ENCODE measurements at regions not wholly inside any gene's neighbourhood (a gene's known extent, or its start where the extent isn't known, plus 50 kb on each side); places are given as distances from the start of the nearest gene placed in this dataset.

DNA sequence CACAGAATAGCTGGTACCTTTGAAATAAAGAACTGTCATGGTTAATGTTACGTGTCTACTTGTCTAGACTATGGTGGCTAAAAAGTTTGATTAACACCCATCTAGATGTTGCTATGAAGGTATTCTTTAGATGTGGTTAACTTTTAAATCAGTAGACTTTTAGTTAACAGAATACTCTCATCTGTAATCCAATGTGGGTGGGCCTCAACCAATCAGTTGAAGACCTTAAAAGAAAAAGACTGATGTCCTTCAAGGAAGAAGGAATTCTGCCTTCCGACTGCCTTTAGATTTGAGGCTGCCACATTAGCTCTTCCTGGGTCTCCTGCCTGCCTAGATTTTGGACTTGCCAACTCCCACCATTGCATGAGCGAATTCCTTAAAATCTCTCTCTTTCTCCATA lies 113.0 kb upstream of the CACUL1 start:
- no CpG with 5 or more reads among the region's 3 CpGs for WGBS, 2 donors (ENCODE audit: extremely low coverage in 2 of 2, insufficient read length in 2 of 2, insufficient replicate concordance in 1 of 2)
- no peaks in the 10 kb centered on the region for H3K9me3 ChIP-seq (replicated peaks in 1 of 2; ENCODE audit: control insufficient read depth in 2 of 2, insufficient read depth in 1 of 2, low read depth in 1 of 2, low read length in 2 of 2)

DNA sequence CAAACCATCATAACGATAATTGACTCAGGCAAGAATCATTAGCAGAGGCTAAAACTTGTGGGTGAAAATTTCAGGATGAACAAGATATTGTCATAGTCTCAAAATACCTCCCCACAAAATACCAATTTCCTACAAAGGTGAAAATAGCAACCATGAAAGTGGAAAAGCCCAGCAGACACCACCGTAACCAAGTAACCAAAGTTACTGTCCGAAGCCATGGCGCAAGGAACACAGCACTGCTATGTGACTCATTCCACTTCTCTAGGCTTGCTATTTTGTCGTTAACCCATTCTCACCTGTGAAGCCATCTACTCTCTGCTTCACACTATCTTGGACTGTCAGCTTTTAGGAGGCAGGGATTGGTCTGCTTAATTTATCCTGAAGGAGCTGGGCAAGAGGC lies 113.8 kb upstream of the CACUL1 start:
- no peak overlapping the region for H4K8ac ChIP-seq (ENCODE audit: low read depth, low read length)
- H2BK5ac ChIP-seq (ENCODE audit: low read length): no peak overlapping the region
- no peaks in the 10 kb centered on the region for H3K36me3 ChIP-seq (replicated peaks in 1 of 2; ENCODE audit: control insufficient read depth in 2 of 2, insufficient read depth in 2 of 2, low read length in 2 of 2)
- peaks cover 0 to 5% (median 0%) of the 10 kb centered on the region in 3 experiments for H3K27me3 ChIP-seq (ENCODE audit: control insufficient read depth in 3 of 3, insufficient read depth in 3 of 3, low read depth in 1 of 3, low read length in 3 of 3)
- no peak overlapping the region for H3K4me3 ChIP-seq (ENCODE audit: low read length in 2 of 2)
- no peak overlapping the region for H3K27ac ChIP-seq (replicated peaks; ENCODE audit: low read length)
- H3K4me1 ChIP-seq (ENCODE audit: control insufficient read depth in 2 of 2, insufficient read depth in 1 of 2, low read depth in 1 of 2, low read length in 2 of 2): peaks cover 0 to 6% of the 10 kb centered on the region in 2 donors
- DNase-seq (ENCODE audit: low spot score): no peak
- H2BK15ac ChIP-seq (ENCODE audit: low read length): no peak overlapping the region
- H3K14ac ChIP-seq (ENCODE audit: low read length): no peak overlapping the region
- WGBS, 2 donors (ENCODE audit: extremely low coverage in 2 of 2, insufficient read length in 2 of 2, insufficient replicate concordance in 1 of 2): no CpG with 5 or more reads among the region's 5 CpGs
- no peak overlapping the region for H4K91ac ChIP-seq (ENCODE audit: low read depth, low read length, poor library complexity)
- H3K9me3 ChIP-seq (replicated peaks in 1 of 2; ENCODE audit: control insufficient read depth in 2 of 2, insufficient read depth in 1 of 2, low read depth in 1 of 2, low read length in 2 of 2): no peaks in the 10 kb centered on the region
- no peak overlapping the region for H3K18ac ChIP-seq (ENCODE audit: low read length)
- H2AFZ ChIP-seq (ENCODE audit: low read length): no peak overlapping the region
- H2BK120ac ChIP-seq (ENCODE audit: low read depth, low read length): no peak overlapping the region
- no peaks in the 10 kb centered on the region for H3K79me1 ChIP-seq (ENCODE audit: low read depth, low read length)
- no peak overlapping the region for H2AK5ac ChIP-seq (ENCODE audit: low read depth, low read length)
- no peak overlapping the region for H3K4ac ChIP-seq (ENCODE audit: low read length)
- no peak overlapping the region for H2BK12ac ChIP-seq (ENCODE audit: low read length)
- H3K9ac ChIP-seq (ENCODE audit: low read depth, low read length, poor library complexity): no peak overlapping the region
- no peak overlapping the region for H3K4me2 ChIP-seq (ENCODE audit: insufficient read depth, low read length, poor library complexity, severe bottlenecking)
- H3K23ac ChIP-seq (ENCODE audit: low read depth, low read length, poor library complexity): no peak overlapping the region

More for the DNA sequence above, 113.0 kb upstream of the CACUL1 start:
- H3K4me2 ChIP-seq (ENCODE audit: insufficient read depth, low read length, poor library complexity, severe bottlenecking): no peak overlapping the region
- H3K36me3 ChIP-seq (replicated peaks in 1 of 2; ENCODE audit: control insufficient read depth in 2 of 2, insufficient read depth in 2 of 2, low read length in 2 of 2): no peaks in the 10 kb centered on the region
- H4K91ac ChIP-seq (ENCODE audit: low read depth, low read length, poor library complexity): no peak overlapping the region
- DNase-seq (ENCODE audit: low spot score): no peak
- H3K9ac ChIP-seq (ENCODE audit: low read depth, low read length, poor library complexity): no peak overlapping the region
- H3K23ac ChIP-seq (ENCODE audit: low read depth, low read length, poor library complexity): no peak overlapping the region
- H3K4me1 ChIP-seq (ENCODE audit: control insufficient read depth in 2 of 2, insufficient read depth in 1 of 2, low read depth in 1 of 2, low read length in 2 of 2): peaks cover 0 to 6% of the 10 kb centered on the region in 2 donors
- H3K14ac ChIP-seq (ENCODE audit: low read length): no peak overlapping the region
- H3K4ac ChIP-seq (ENCODE audit: low read length): no peak overlapping the region
- no peak overlapping the region for H2AK5ac ChIP-seq (ENCODE audit: low read depth, low read length)
- no peak overlapping the region for H2BK15ac ChIP-seq (ENCODE audit: low read length)
- no peak overlapping the region for H2BK5ac ChIP-seq (ENCODE audit: low read length)
- no peak overlapping the region for H4K8ac ChIP-seq (ENCODE audit: low read depth, low read length)
- H3K79me1 ChIP-seq (ENCODE audit: low read depth, low read length): no peaks in the 10 kb centered on the region
- H2BK12ac ChIP-seq (ENCODE audit: low read length): no peak overlapping the region
- H3K4me3 ChIP-seq (ENCODE audit: low read length in 2 of 2): no peak overlapping the region
- H3K18ac ChIP-seq (ENCODE audit: low read length): no peak overlapping the region
- no peak overlapping the region for H3K27ac ChIP-seq (replicated peaks; ENCODE audit: low read length)
- H2AFZ ChIP-seq (ENCODE audit: low read length): no peak overlapping the region
- no peak overlapping the region for H2BK120ac ChIP-seq (ENCODE audit: low read depth, low read length)
- H3K27me3 ChIP-seq (ENCODE audit: control insufficient read depth in 3 of 3, insufficient read depth in 3 of 3, low read depth in 1 of 3, low read length in 3 of 3): peaks cover 0 to 3% (median 0%) of the 10 kb centered on the region in 3 experiments

DNA sequence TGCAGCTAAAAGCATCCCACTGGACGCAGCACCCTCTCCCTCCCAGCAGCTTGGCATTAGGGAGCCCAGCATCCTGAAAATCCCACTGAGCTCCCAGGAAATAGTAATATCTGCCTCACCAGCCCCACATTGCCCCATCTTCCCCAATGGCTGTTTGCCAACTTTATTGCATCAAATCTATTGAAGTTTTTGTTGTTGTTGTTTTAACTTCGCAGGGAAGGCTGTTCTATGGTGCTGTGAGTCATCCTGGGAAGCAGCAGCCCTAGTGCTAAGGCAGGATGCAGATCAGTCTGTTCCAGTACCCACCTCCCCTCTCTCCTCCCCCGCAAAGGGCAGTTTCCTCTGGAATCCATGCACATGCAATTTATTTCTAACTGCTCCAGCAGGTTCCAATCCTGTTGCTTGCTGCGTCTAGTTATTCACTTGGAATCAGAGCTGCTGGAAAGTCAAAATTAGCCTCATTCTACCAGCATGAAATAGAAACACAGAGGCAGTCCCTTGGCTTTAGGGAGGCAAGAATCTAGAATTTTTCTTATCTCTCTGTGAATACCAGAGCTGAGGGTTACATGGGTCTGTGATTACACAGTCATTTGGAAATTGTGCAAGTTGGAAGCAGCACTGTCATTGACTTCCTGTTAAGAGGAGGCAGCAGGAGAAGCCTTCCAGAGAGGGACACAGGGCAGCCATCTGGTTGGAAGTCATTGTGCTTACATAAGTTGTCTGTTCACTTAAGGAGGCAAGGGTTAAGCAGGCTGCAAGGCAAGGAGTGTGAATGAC lies 115.9 kb upstream of the CACUL1 start:
- peaks cover 0 to 5% (median 0%) of the 10 kb centered on the region in 3 experiments for H3K27me3 ChIP-seq (ENCODE audit: control insufficient read depth in 3 of 3, insufficient read depth in 3 of 3, low read depth in 1 of 3, low read length in 3 of 3)
- no peak overlapping the region for H3K27ac ChIP-seq (replicated peaks; ENCODE audit: low read length)
- no CpG with 5 or more reads among the region's 4 CpGs for WGBS, 2 donors (ENCODE audit: extremely low coverage in 2 of 2, insufficient read length in 2 of 2, insufficient replicate concordance in 1 of 2)
- no peak overlapping the region for H2AFZ ChIP-seq (ENCODE audit: low read length)
- H3K4ac ChIP-seq (ENCODE audit: low read length): no peak overlapping the region
- H2AK5ac ChIP-seq (ENCODE audit: low read depth, low read length): no peak overlapping the region
- no peak overlapping the region for H2BK120ac ChIP-seq (ENCODE audit: low read depth, low read length)
- H2BK5ac ChIP-seq (ENCODE audit: low read length): no peak overlapping the region
- no peak overlapping the region for H2BK12ac ChIP-seq (ENCODE audit: low read length)
- H3K9me3 ChIP-seq (replicated peaks in 1 of 2; ENCODE audit: control insufficient read depth in 2 of 2, insufficient read depth in 1 of 2, low read depth in 1 of 2, low read length in 2 of 2): peaks cover 0 to 2% of the 10 kb centered on the region in 2 donors
- no peak for DNase-seq (ENCODE audit: low spot score)
- no peaks in the 10 kb centered on the region for H3K36me3 ChIP-seq (replicated peaks in 1 of 2; ENCODE audit: control insufficient read depth in 2 of 2, insufficient read depth in 2 of 2, low read length in 2 of 2)
- H4K8ac ChIP-seq (ENCODE audit: low read depth, low read length): no peak overlapping the region
- H3K4me2 ChIP-seq (ENCODE audit: insufficient read depth, low read length, poor library complexity, severe bottlenecking): no peak overlapping the region
- H3K18ac ChIP-seq (ENCODE audit: low read length): no peak overlapping the region
- peaks cover 0 to 6% of the 10 kb centered on the region in 2 donors for H3K4me1 ChIP-seq (ENCODE audit: control insufficient read depth in 2 of 2, insufficient read depth in 1 of 2, low read depth in 1 of 2, low read length in 2 of 2)
- no peak overlapping the region for H3K4me3 ChIP-seq (ENCODE audit: low read length in 2 of 2)
- H2BK15ac ChIP-seq (ENCODE audit: low read length): no peak overlapping the region
- no peak overlapping the region for H3K23ac ChIP-seq (ENCODE audit: low read depth, low read length, poor library complexity)
- H3K79me1 ChIP-seq (ENCODE audit: low read depth, low read length): no peaks in the 10 kb centered on the region
- no peak overlapping the region for H3K9ac ChIP-seq (ENCODE audit: low read depth, low read length, poor library complexity)
- no peak overlapping the region for H4K91ac ChIP-seq (ENCODE audit: low read depth, low read length, poor library complexity)
- no peak overlapping the region for H3K14ac ChIP-seq (ENCODE audit: low read length)

DNA sequence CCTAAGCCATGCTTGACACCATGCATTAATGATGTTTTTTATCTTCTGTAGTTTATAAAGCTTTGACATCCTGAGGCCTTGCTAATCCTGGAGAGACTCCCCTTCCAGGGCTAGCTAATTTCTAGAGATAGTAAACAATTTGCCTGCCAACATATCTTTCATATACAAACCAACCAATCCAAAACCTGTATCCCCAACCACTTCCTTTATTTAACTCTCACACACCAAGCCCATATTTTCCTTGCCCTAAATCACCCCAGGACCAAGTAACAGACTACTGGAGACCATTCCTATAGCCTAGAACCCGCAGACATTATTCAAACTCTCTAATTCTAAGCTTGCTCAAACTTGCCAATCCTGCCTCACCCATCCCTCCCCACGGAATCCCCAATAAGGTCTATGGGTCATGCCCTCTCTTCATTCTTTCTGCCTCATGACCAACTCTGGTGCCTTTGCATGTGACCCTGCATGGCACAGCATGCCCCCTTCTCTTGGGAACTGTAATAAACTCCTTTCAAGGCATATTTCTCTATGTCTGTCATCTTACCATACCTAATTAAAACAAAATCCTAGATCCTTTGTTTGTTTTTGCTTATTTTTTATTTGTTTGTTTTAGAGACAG lies 116.6 kb upstream of the CACUL1 start:
- Histone ChIP-seq H3K14ac (ENCODE audit: low read length) (no peak overlapping the region), H4K8ac (ENCODE audit: low read depth, low read length) (no peak overlapping the region), H2AK5ac (ENCODE audit: low read depth, low read length) (no peak overlapping the region), H2BK5ac (ENCODE audit: low read length) (no peak overlapping the region), H3K79me1 (ENCODE audit: low read depth, low read length) (no peaks in the 10 kb centered on the region), H3K27ac (replicated peaks; ENCODE audit: low read length) (no peak overlapping the region), H2BK15ac (ENCODE audit: low read length) (no peak overlapping the region), H3K9me3 (replicated peaks in 1 of 2; ENCODE audit: control insufficient read depth in 2 of 2, insufficient read depth in 1 of 2, low read depth in 1 of 2, low read length in 2 of 2) (peaks cover 0 to 3% of the 10 kb centered on the region in 2 donors), H3K18ac (ENCODE audit: low read length) (no peak overlapping the region), H3K4me3 (ENCODE audit: low read length in 2 of 2) (no peak overlapping the region), H2BK120ac (ENCODE audit: low read depth, low read length) (no peak overlapping the region), H3K4me1 (ENCODE audit: control insufficient read depth in 2 of 2, insufficient read depth in 1 of 2, low read depth in 1 of 2, low read length in 2 of 2) (peaks cover 0 to 6% of the 10 kb centered on the region in 2 donors), H3K4me2 (ENCODE audit: insufficient read depth, low read length, poor library complexity, severe bottlenecking) (no peak overlapping the region), H3K9ac (ENCODE audit: low read depth, low read length, poor library complexity) (no peak overlapping the region), H3K36me3 (replicated peaks in 1 of 2; ENCODE audit: control insufficient read depth in 2 of 2, insufficient read depth in 2 of 2, low read length in 2 of 2) (no peaks in the 10 kb centered on the region), H2BK12ac (ENCODE audit: low read length) (no peak overlapping the region), H4K91ac (ENCODE audit: low read depth, low read length, poor library complexity) (no peak overlapping the region), H3K23ac (ENCODE audit: low read depth, low read length, poor library complexity) (no peak overlapping the region), H3K4ac (ENCODE audit: low read length) (no peak overlapping the region), H3K27me3 (ENCODE audit: control insufficient read depth in 3 of 3, insufficient read depth in 3 of 3, low read depth in 1 of 3, low read length in 3 of 3) (peaks cover 0 to 2% (median 0%) of the 10 kb centered on the region in 3 experiments), H2AFZ (ENCODE audit: low read length) (no peak overlapping the region)
- no peak for DNase-seq (ENCODE audit: low spot score)
- no CpG with 5 or more reads among the region's 2 CpGs for WGBS, 2 donors (ENCODE audit: extremely low coverage in 2 of 2, insufficient read length in 2 of 2, insufficient replicate concordance in 1 of 2)
